Heart right ventricle (tissue), 16 donors: ENCODE measurements at regions not wholly inside any gene's neighbourhood (a gene's known extent, or its start where the extent isn't known, plus 50 kb on each side); places are given as distances from the start of the nearest gene placed in this dataset.

Experiments used
- ATAC-seq, 8 donors: fragments of 200-7000 bp; cut with Tn5 transposase; one replicate each; pipeline ENCODE4 v1.9.1; 2020; ENCODE audit warnings: mild to moderate bottlenecking in 8 of 8, moderate library complexity in 8 of 8, moderate number of reproducible peaks in 1 of 8
- DNase-seq, 2 donors: peaks; one replicate each; pipeline ENCODE4 v3.0.0-alpha.2; 2020
- H3K27ac ChIP-seq, 10 donors: fragments of 200-600 bp; sonication (generic) in 2 of 10; one replicate each; pipeline versions ENCODE4 v1.5.0 to v1.8.0; 2020 to 2022; ENCODE audit warnings: mild to moderate bottlenecking in 3 of 10
- H3K27me3 ChIP-seq, 7 donors: fragments of 200-600 bp; one replicate each; pipeline ENCODE4 v1.8.0; 2021 to 2022; ENCODE audit warnings: mild to moderate bottlenecking in 2 of 7
- H3K36me3 ChIP-seq, 9 donors: fragments of 200-600 bp; sonication (generic) in 1 of 9; one replicate each; pipeline versions ENCODE4 v1.5.0 to v1.8.0; 2020 to 2022; ENCODE audit warnings: mild to moderate bottlenecking in 2 of 9
- H3K4me1 ChIP-seq, 9 donors: fragments of 200-600 bp; sonication (generic) in 1 of 9; one replicate each; pipeline versions ENCODE4 v1.5.0 to v1.8.0; 2020 to 2022; ENCODE audit warnings: mild to moderate bottlenecking in 4 of 9
- H3K4me3 ChIP-seq, 10 donors: fragments of 200-600 bp; sonication (generic) in 2 of 10; one replicate each; pipeline versions ENCODE4 v1.5.0 to v1.8.0; 2020 to 2022; ENCODE audit warnings: mild to moderate bottlenecking in 7 of 10, moderate library complexity in 2 of 10
- H3K9me3 ChIP-seq, 11 donors: fragments of 200-600 bp in 10 of 11; sonication (generic) in 2 of 11; one replicate each; pipeline versions ENCODE4 v1.5.0 to v1.8.0; 2013 to 2022; ENCODE audit warnings: mild to moderate bottlenecking in 2 of 11, control low read depth in 1 of 11, moderate library complexity in 1 of 11
- WGBS, 2 donors: extraction: QIAGEN DNeasy Blood & Tissue Kit; methylation state at CpG; one replicate each; pipeline ENCODE4 v1.1.7; 2013; ENCODE audit warnings: inconsistent platforms in 1 of 2; 5-methylcytosine and 5-hydroxymethylcytosine counted together
- intact Hi-C, 10 donors: fragments of 100-400 bp; cut with DNase I; formaldehyde crosslinking; loops; one replicate each; pipeline versions ENCODE4 v1.11.1 to v1.14.2; 2022
- TF ChIP-seq, protein P1 (sequence below), 9 donors: fragments of 200-600 bp; sonication (generic) in 2 of 9; IDR thresholded peaks; one replicate each; pipeline versions ENCODE4 v1.5.0 to v1.8.0; 2021 to 2022; ENCODE audit warnings: antibody characterized with exemption in 9 of 9, mild to moderate bottlenecking in 5 of 9, moderate library complexity in 1 of 9
- donor health status: Arrhythmogenic right ventricular cardiomyopathy.
- donor health status: ischemic (EF 13 %, LVEDD 7.1; RV severe dilation, severe dysfunction).
- donor health status: healthy with polysubstance abuse.
- donor health status: DM: no; HTN: yes; CAD: no.
- donor health status: DM: no; HTN: no; CAD: no.
- donor health status: ischemic (EF 25% LVEDD 6.9; RV normal size, moderate dysfunction).
- donor health status: ischemic (EF 25% LVEDD 5.7; RV mildly dilated, moderate dysfunction).
- donor health status: healthy.
- donor health status: DM: yes; HTN: yes; CAD: no.
- donor health status: Ischemic cardiomyopathy.
- donor health status: ischemic (EF 35%, LVEDD 5.7; RV mildly dilated, moderate dysfunction).
- donor health status: nonischemic (EF 11% LVEDD 7.7; RV severe dilation, severe dysfunction).
- donor health status: DM: yes; HTN: yes; CAD: no.
- donor health status: PGD.
- donor health status: ischemic (EF 29% LVEDD 5.4; RV normal size, mild dysfunction).
- donor health status: nonischemic (EF 23%, LVEDD 6.1; RV moderate dilation, normal function).

GRCh38 chr7:124444696-124445480, 320.7 kb downstream of the GPR37 start:
- Histone ChIP-seq H3K4me1 (no peaks in the 10 kb centered on the region), H3K27ac (no peak overlapping the region), H3K9me3 (no peaks in the 10 kb centered on the region), H3K27me3 (no peaks in the 10 kb centered on the region), H3K36me3 (no peaks in the 10 kb centered on the region), H3K4me3 (no peak overlapping the region)
- TF ChIP-seq, protein P1, sequence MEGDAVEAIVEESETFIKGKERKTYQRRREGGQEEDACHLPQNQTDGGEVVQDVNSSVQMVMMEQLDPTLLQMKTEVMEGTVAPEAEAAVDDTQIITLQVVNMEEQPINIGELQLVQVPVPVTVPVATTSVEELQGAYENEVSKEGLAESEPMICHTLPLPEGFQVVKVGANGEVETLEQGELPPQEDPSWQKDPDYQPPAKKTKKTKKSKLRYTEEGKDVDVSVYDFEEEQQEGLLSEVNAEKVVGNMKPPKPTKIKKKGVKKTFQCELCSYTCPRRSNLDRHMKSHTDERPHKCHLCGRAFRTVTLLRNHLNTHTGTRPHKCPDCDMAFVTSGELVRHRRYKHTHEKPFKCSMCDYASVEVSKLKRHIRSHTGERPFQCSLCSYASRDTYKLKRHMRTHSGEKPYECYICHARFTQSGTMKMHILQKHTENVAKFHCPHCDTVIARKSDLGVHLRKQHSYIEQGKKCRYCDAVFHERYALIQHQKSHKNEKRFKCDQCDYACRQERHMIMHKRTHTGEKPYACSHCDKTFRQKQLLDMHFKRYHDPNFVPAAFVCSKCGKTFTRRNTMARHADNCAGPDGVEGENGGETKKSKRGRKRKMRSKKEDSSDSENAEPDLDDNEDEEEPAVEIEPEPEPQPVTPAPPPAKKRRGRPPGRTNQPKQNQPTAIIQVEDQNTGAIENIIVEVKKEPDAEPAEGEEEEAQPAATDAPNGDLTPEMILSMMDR (IDR thresholded peaks at IDR 0.05), result no peak
- intact Hi-C loops, result no loop called here
- no peak for ATAC-seq
- WGBS, 2 donors, result 61 to 66% methylated on average over 2 of the region's 2 CpGs
- DNase-seq, result no peak

DNA sequence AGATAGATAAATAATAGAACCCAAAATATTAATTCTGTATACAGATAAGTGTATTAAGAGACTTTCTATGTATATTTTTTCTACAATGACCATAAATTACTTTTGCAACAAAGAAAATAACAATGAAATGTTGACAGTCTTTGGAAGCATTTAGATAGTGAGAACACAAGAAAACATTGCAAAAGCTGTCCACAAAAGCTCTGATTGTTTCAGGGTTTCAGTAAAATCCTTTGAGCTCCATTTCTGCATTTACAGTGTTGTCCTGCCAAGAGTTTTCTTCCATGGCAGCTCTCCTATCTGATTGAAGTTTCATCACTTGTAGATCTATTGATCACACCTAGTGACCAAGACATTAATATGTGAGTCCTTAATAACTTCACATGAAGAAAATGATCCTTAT, 321.8 kb downstream of the GPR37 start:
- no peaks in the 10 kb centered on the region for H3K27me3 ChIP-seq
- no peaks in the 10 kb centered on the region for H3K9me3 ChIP-seq
- TF ChIP-seq, protein P1 (IDR thresholded peaks at IDR 0.05), result no peak
- H3K4me3 ChIP-seq, result no peak overlapping the region
- intact Hi-C loops, result no loop called here
- H3K4me1 ChIP-seq, result no peaks in the 10 kb centered on the region
- DNase-seq, result no peak
- ATAC-seq, result no peak
- no peak overlapping the region for H3K27ac ChIP-seq
- H3K36me3 ChIP-seq, result no peaks in the 10 kb centered on the region

- H3K9me3 ChIP-seq, result no peaks in the 10 kb centered on the region
- no peak overlapping the region for H3K27ac ChIP-seq
- no peaks in the 10 kb centered on the region for H3K4me1 ChIP-seq
- no peak overlapping the region for H3K4me3 ChIP-seq
- no peak for DNase-seq
- TF ChIP-seq, protein P1 (IDR thresholded peaks at IDR 0.05), result no peak
- intact Hi-C loops, result no loop called here
- no peaks in the 10 kb centered on the region for H3K27me3 ChIP-seq
- WGBS, 2 donors, result 89 to 92% methylated on average over 2 of the region's 2 CpGs
- ATAC-seq, result no peak
- H3K36me3 ChIP-seq, result no peaks in the 10 kb centered on the region
These were observed 325.5 kb downstream of the GPR37 start for GRCh38 chr7:124440081-124440480.

GRCh38 chr7:124432009-124432578, 333.5 kb downstream of the GPR37 start:
- intact Hi-C loops, result no loop called here
- 87 to 89% methylated on average over 5 of the region's 5 CpGs for WGBS, 2 donors
- ATAC-seq (no peak), DNase-seq (no peak)
- no peak overlapping the region for H3K27ac ChIP-seq
- H3K27me3 ChIP-seq, result no peaks in the 10 kb centered on the region
- no peaks in the 10 kb centered on the region for H3K9me3 ChIP-seq
- no peak overlapping the region for H3K4me3 ChIP-seq
- TF ChIP-seq, protein P1 (IDR thresholded peaks at IDR 0.05), result no peak
- no peaks in the 10 kb centered on the region for H3K4me1 ChIP-seq
- no peaks in the 10 kb centered on the region for H3K36me3 ChIP-seq
